ENCODE measurements at regions not wholly inside any gene's neighbourhood (a gene's known extent, or its start where the extent isn't known, plus 50 kb on each side); places are given as distances from the start of the nearest gene placed in this dataset.
"Not testable (repeated sequence)": the region's sequence is repeated elsewhere in the genome, so short reads cannot be mapped to it uniquely, and the experiment has no call there.

DNA sequence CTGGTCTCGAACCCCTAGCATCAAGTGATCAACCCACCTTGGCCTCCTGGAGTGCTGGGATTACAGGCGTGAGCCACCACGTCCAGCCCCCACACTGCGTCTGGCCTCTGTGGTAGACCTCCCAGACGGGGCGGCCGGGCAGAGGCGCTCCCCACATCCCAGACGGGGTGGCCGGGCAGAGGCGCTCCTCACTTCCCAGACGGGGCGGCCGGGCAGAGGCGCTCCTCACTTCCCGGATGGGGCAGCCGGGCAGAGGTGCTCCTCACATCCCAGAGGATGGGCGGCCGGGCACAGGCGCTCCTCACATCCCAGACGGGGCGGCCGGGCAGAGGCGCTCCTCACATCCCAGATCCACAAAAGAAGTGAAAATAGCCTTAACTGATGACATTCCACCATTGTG lies 1891.0 kb upstream of the CDH9 start:
- TF ChIP-seq, protein P1, sequence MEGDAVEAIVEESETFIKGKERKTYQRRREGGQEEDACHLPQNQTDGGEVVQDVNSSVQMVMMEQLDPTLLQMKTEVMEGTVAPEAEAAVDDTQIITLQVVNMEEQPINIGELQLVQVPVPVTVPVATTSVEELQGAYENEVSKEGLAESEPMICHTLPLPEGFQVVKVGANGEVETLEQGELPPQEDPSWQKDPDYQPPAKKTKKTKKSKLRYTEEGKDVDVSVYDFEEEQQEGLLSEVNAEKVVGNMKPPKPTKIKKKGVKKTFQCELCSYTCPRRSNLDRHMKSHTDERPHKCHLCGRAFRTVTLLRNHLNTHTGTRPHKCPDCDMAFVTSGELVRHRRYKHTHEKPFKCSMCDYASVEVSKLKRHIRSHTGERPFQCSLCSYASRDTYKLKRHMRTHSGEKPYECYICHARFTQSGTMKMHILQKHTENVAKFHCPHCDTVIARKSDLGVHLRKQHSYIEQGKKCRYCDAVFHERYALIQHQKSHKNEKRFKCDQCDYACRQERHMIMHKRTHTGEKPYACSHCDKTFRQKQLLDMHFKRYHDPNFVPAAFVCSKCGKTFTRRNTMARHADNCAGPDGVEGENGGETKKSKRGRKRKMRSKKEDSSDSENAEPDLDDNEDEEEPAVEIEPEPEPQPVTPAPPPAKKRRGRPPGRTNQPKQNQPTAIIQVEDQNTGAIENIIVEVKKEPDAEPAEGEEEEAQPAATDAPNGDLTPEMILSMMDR (IDR thresholded peaks at IDR 0.05): not testable (repeated sequence)
- TF ChIP-seq POLR2AphosphoS5, POLR2A (IDR thresholded peaks at IDR 0.05): not testable (repeated sequence)

All from prostate gland (tissue), 2 donors.